ENCODE measurements at regions not wholly inside any gene's neighbourhood (a gene's known extent, or its start where the extent isn't known, plus 50 kb on each side); places are given as distances from the start of the nearest gene placed in this dataset.

GRCh38 chr14:97382616-97383226 is 585.5 kb downstream of the VRK1 start:
- no peak for DNase-seq (ENCODE audit: low read depth, low spot score)
- ChIA-PET POLR2A (no interaction called here), CTCF (no interaction called here)
- no peak overlapping the region for H3K4me3 ChIP-seq (ENCODE audit: low read depth, low read length)
- no peak for TF ChIP-seq CTCF (IDR thresholded peaks at IDR 0.05; ENCODE audit: insufficient read depth, low read length, missing control alignments)

GRCh38 chr14:97385727-97386126 is 588.5 kb downstream of the VRK1 start:
- no peak overlapping the region for H3K4me3 ChIP-seq (ENCODE audit: low read depth, low read length)
- ChIA-PET CTCF (no interaction called here), POLR2A (no interaction called here)
- TF ChIP-seq CTCF (IDR thresholded peaks at IDR 0.05; ENCODE audit: insufficient read depth, low read length, missing control alignments) = no peak
- DNase-seq (ENCODE audit: low read depth, low spot score) = no peak

- no peak for TF ChIP-seq CTCF (IDR thresholded peaks at IDR 0.05; ENCODE audit: insufficient read depth, low read length, missing control alignments)
- POLR2A ChIA-PET = no interaction called here
- DNase-seq (ENCODE audit: low read depth, low spot score) = no peak
- no peak overlapping the region for H3K4me3 ChIP-seq (ENCODE audit: low read depth, low read length)
- CTCF ChIA-PET = no interaction called here
Observed at GRCh38 chr14:97387252-97387874, 590.2 kb downstream of the VRK1 start.

- CTCF ChIA-PET = no interaction called here
- TF ChIP-seq CTCF (IDR thresholded peaks at IDR 0.05; ENCODE audit: insufficient read depth, low read length, missing control alignments) = no peak
- POLR2A ChIA-PET = interaction anchor here (0.6 kb wide), 1 partner anchor 757 kb away, joined by 4 read pairs; no protein-coding TSS in a partner anchor
- DNase-seq (ENCODE audit: low read depth, low spot score) = no peak
- no peak overlapping the region for H3K4me3 ChIP-seq (ENCODE audit: low read depth, low read length)
Observed at GRCh38 chr14:97388408-97388807, 591.2 kb downstream of the VRK1 start.

- POLR2A ChIA-PET = no interaction called here
- CTCF ChIA-PET = no interaction called here
- H3K4me3 ChIP-seq (ENCODE audit: low read depth, low read length) = no peak overlapping the region
- no peak for DNase-seq (ENCODE audit: low read depth, low spot score)
- TF ChIP-seq CTCF (IDR thresholded peaks at IDR 0.05; ENCODE audit: insufficient read depth, low read length, missing control alignments) = no peak
Observed at GRCh38 chr14:97390096-97390724, 593.0 kb downstream of the VRK1 start.

GRCh38 chr14:97393244-97393643 is 596.1 kb downstream of the VRK1 start:
- H3K4me3 ChIP-seq (ENCODE audit: low read depth, low read length) = no peak overlapping the region
- CTCF ChIA-PET = no interaction called here
- TF ChIP-seq CTCF (IDR thresholded peaks at IDR 0.05; ENCODE audit: insufficient read depth, low read length, missing control alignments) = no peak
- no peak for DNase-seq (ENCODE audit: low read depth, low spot score)
- POLR2A ChIA-PET = no interaction called here

Measured in AG04449 (cell line).